Sigmoid colon (tissue), 6 donors: ENCODE measurements at regions not wholly inside any gene's neighbourhood (a gene's known extent, or its start where the extent isn't known, plus 50 kb on each side); places are given as distances from the start of the nearest gene placed in this dataset.

Experiments used
- DNase-seq: peaks from one replicate; pipeline ENCODE4 v3.0.0-alpha.2; 2019
- H3K27ac ChIP-seq, 4 donors: fragments of 200-600 bp; sonication (generic); one replicate each; pipeline ENCODE4 v1.5.1; 2016 to 2019; ENCODE audit warnings: mild to moderate bottlenecking in 1 of 4
- H3K27me3 ChIP-seq, 3 donors: fragments of 200-600 bp; sonication (generic); one replicate each; pipeline ENCODE4 v1.5.1; 2019; ENCODE audit warnings: mild to moderate bottlenecking in 1 of 3
- H3K36me3 ChIP-seq, 4 donors: fragments of 200-600 bp; sonication (generic); one replicate each; pipeline ENCODE4 v1.5.1; 2016 to 2019
- H3K4me1 ChIP-seq, 4 donors: fragments of 200-600 bp; sonication (generic); one replicate each; pipeline ENCODE4 v1.5.1; 2017 to 2019
- H3K4me3 ChIP-seq, 4 donors: fragments of 200-600 bp; sonication (generic); one replicate each; pipeline ENCODE4 v1.5.1; 2017 to 2019; ENCODE audit warnings: mild to moderate bottlenecking in 2 of 4, moderate library complexity in 1 of 4
- H3K9me3 ChIP-seq, 4 donors: fragments of 200-600 bp in 3 of 4; sonication (generic) in 3 of 4; one replicate each; pipeline versions ENCODE4 v1.5.1 to v1.6.1; 2013 to 2019
- EP300 ChIP-seq, 4 donors: sonication (generic); formaldehyde crosslinking; IDR thresholded peaks; one replicate each; pipeline ENCODE4 v1.6.1; 2017; ENCODE audit warnings: antibody characterized with exemption in 4 of 4
- POLR2A ChIP-seq, 2 donors: fragments of 450-650 bp; IDR thresholded peaks; one replicate each; pipeline ENCODE4 v1.6.1; 2016; ENCODE audit warnings: antibody characterized with exemption in 2 of 2, mild to moderate bottlenecking in 2 of 2, moderate library complexity in 2 of 2
- POLR2AphosphoS5 ChIP-seq, 4 donors: sonication (generic); formaldehyde crosslinking; IDR thresholded peaks; one replicate each; pipeline ENCODE4 v1.6.1; 2017; ENCODE audit warnings: antibody characterized with exemption in 4 of 4
- WGBS, 2 donors: extraction: QIAGEN DNeasy Blood & Tissue Kit; methylation state at CpG; one replicate each; pipeline ENCODE4 v1.1.7; 2013; 5-methylcytosine and 5-hydroxymethylcytosine counted together
- intact Hi-C: fragments of 100-400 bp; cut with DNase I; formaldehyde crosslinking; loops from one replicate; pipeline ENCODE4 v1.15.1; 2023
- TF ChIP-seq, protein P1 (sequence below), 4 experiments: fragments of 450-650 bp in 3 of 4; fragments of 200-600 bp in 1 of 4; IDR thresholded peaks; one replicate each; pipeline ENCODE4 v1.5.1; 2016 to 2019; ENCODE audit warnings: antibody characterized with exemption in 4 of 4, mild to moderate bottlenecking in 3 of 4, moderate library complexity in 2 of 4
- donor health status: healthy with polysubstance abuse.
- donor health status: healthy.

GRCh38 chr1:164021813-164022212 lies 537.2 kb upstream of the PBX1 start:
- TF ChIP-seq EP300 (IDR thresholded peaks at IDR 0.05) (no peak), POLR2AphosphoS5 (IDR thresholded peaks at IDR 0.05) (no peak), POLR2A (IDR thresholded peaks at IDR 0.05) (no peak)
- TF ChIP-seq, protein P1, sequence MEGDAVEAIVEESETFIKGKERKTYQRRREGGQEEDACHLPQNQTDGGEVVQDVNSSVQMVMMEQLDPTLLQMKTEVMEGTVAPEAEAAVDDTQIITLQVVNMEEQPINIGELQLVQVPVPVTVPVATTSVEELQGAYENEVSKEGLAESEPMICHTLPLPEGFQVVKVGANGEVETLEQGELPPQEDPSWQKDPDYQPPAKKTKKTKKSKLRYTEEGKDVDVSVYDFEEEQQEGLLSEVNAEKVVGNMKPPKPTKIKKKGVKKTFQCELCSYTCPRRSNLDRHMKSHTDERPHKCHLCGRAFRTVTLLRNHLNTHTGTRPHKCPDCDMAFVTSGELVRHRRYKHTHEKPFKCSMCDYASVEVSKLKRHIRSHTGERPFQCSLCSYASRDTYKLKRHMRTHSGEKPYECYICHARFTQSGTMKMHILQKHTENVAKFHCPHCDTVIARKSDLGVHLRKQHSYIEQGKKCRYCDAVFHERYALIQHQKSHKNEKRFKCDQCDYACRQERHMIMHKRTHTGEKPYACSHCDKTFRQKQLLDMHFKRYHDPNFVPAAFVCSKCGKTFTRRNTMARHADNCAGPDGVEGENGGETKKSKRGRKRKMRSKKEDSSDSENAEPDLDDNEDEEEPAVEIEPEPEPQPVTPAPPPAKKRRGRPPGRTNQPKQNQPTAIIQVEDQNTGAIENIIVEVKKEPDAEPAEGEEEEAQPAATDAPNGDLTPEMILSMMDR (IDR thresholded peaks at IDR 0.05) = no peak
- no peak for DNase-seq
- H3K4me3 ChIP-seq = no peak overlapping the region
- 88 to 95% methylated on average over 1 of the region's 1 CpG for WGBS, 2 donors
- H3K9me3 ChIP-seq = peaks cover 0 to 2% (median 0%) of the 10 kb centered on the region in 4 donors
- H3K4me1 ChIP-seq = no peaks in the 10 kb centered on the region
- no peaks in the 10 kb centered on the region for H3K36me3 ChIP-seq
- intact Hi-C loops = no loop called here
- H3K27me3 ChIP-seq = no peaks in the 10 kb centered on the region
- no peak overlapping the region for H3K27ac ChIP-seq

GRCh38 chr1:164033782-164034181 lies 525.2 kb upstream of the PBX1 start:
- DNase-seq = no peak
- H3K9me3 ChIP-seq = peaks cover 0 to 14% (median 0%) of the 10 kb centered on the region in 4 donors
- intact Hi-C loops = no loop called here
- no peak overlapping the region for H3K27ac ChIP-seq
- H3K36me3 ChIP-seq = no peaks in the 10 kb centered on the region
- no peaks in the 10 kb centered on the region for H3K27me3 ChIP-seq
- no peak overlapping the region for H3K4me3 ChIP-seq
- 96 to 98% methylated on average over 1 of the region's 1 CpG for WGBS, 2 donors
- TF ChIP-seq POLR2AphosphoS5 (IDR thresholded peaks at IDR 0.05) (no peak), POLR2A (IDR thresholded peaks at IDR 0.05) (no peak), EP300 (IDR thresholded peaks at IDR 0.05) (no peak)
- TF ChIP-seq, protein P1 (IDR thresholded peaks at IDR 0.05) = no peak
- H3K4me1 ChIP-seq = no peaks in the 10 kb centered on the region

GRCh38 chr1:164040754-164041153 lies 518.2 kb upstream of the PBX1 start:
- H3K27me3 ChIP-seq = no peaks in the 10 kb centered on the region
- WGBS, 2 donors = 84 to 88% methylated on average over 1 of the region's 1 CpG
- H3K4me1 ChIP-seq = no peaks in the 10 kb centered on the region
- no peak for DNase-seq
- H3K4me3 ChIP-seq = no peak overlapping the region
- H3K36me3 ChIP-seq = no peaks in the 10 kb centered on the region
- no peak overlapping the region for H3K27ac ChIP-seq
- no peaks in the 10 kb centered on the region for H3K9me3 ChIP-seq
- intact Hi-C loops = no loop called here
- TF ChIP-seq POLR2A (IDR thresholded peaks at IDR 0.05) (no peak), EP300 (IDR thresholded peaks at IDR 0.05) (no peak), POLR2AphosphoS5 (IDR thresholded peaks at IDR 0.05) (no peak)
- TF ChIP-seq, protein P1 (IDR thresholded peaks at IDR 0.05) = no peak

DNA sequence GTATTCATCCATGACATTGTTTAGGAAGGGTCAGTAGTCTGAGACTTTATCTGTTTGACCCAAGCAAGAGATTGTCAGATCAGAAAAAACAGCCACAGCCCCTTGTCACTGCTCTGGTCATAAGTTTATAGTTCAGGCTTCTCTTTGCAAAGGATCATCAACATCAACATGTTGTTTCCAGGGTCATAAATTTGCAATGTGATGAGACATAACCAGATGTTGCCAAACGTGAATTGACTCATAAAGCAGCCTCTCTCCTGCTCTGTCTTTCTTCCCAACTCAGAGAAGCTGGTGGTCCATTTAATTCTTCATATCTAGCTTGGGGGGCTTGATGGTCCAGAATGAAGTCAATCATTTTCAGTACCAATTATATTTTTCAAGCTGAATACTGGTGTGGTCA lies 507.2 kb upstream of the PBX1 start:
- Histone ChIP-seq H3K27me3 (no peaks in the 10 kb centered on the region), H3K27ac (no peak overlapping the region), H3K9me3 (no peaks in the 10 kb centered on the region), H3K4me1 (no peaks in the 10 kb centered on the region), H3K4me3 (no peak overlapping the region), H3K36me3 (no peaks in the 10 kb centered on the region)
- WGBS, 2 donors = 6 to 50% methylated on average over 1 of the region's 1 CpG
- DNase-seq = no peak
- intact Hi-C loops = no loop called here
- TF ChIP-seq, protein P1 (IDR thresholded peaks at IDR 0.05) = no peak
- TF ChIP-seq POLR2A (IDR thresholded peaks at IDR 0.05) (no peak), POLR2AphosphoS5 (IDR thresholded peaks at IDR 0.05) (no peak), EP300 (IDR thresholded peaks at IDR 0.05) (no peak)

DNA sequence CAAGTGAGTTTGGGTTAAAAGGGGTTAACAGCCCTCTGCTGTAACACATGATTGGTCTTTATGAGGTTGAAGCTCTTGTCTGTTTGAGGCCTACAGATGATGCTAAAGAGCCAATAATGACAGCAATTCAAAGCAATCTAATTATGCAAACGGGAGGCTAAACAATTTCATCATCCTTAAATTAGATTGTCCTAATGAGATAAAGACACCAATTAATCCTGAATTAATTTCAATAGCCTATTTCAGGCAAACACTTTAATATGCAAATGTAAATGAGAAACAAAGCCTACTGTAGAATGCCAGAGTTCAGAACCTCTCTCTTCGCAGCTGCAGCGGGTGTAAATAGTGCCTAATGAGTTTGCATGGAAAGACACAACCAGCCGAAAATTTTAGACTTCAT lies 504.7 kb upstream of the PBX1 start:
- Histone ChIP-seq H3K4me3 (no peak overlapping the region), H3K9me3 (no peaks in the 10 kb centered on the region), H3K27me3 (no peaks in the 10 kb centered on the region), H3K27ac (no peak overlapping the region), H3K4me1 (no peaks in the 10 kb centered on the region), H3K36me3 (no peaks in the 10 kb centered on the region)
- 73 to 79% methylated on average over 4 of the region's 4 CpGs for WGBS, 2 donors
- TF ChIP-seq EP300 (IDR thresholded peaks at IDR 0.05) (no peak), POLR2A (IDR thresholded peaks at IDR 0.05) (no peak), POLR2AphosphoS5 (IDR thresholded peaks at IDR 0.05) (no peak)
- TF ChIP-seq, protein P1 (IDR thresholded peaks at IDR 0.05) = no peak
- DNase-seq = no peak
- intact Hi-C loops = no loop called here
